K562 (cell line): ENCODE measurements at regions not wholly inside any gene's neighbourhood (a gene's known extent, or its start where the extent isn't known, plus 50 kb on each side); places are given as distances from the start of the nearest gene placed in this dataset.

Experiments
- ATAC-seq: fragments of 200-7000 bp; cut with Tn5 transposase; 3 replicates; pipeline ENCODE4 v1.9.1; 2020; ENCODE audit warnings: moderate library complexity
- BruUV-seq: library from RNA; stranded (reverse); fragments of 400-500 nt; replicated peaks from 2 replicates; lab custom pipeline; 2021; lab: Mats Ljungman, UMichigan
- CTCF ChIA-PET: fragments of 300-600 bp; formaldehyde crosslinking; extraction: SDS; loops from one replicate; lab custom pipeline; 2021; ENCODE audit warnings: low intra/inter-chr PET ratio; lab: Yijun Ruan, JAX
- POLR2A ChIA-PET: fragments of 300-600, 350-650 bp; sonication (Branson Sonifier 250); formaldehyde crosslinking; extraction: SDS; loops from one replicate; lab custom pipeline; 2021; ENCODE audit warnings: antibody characterized with exemption, inconsistent platforms; lab: Yijun Ruan, JAX
- DNase-seq, 4 experiments: peaks; one replicate each; pipeline versions ENCODE4 v3.0.0 to v3.0.0-alpha.2; 2011 to 2018; ENCODE audit warnings: low spot score in 3 of 4, mixed read lengths in 3 of 4; ENCODE audit errors: extremely low read depth in 1 of 4
- FAIRE-seq: peaks from 2 replicates; lab custom pipeline; 2011; peaks lifted over from hg19 to GRCh38; lab: Jason Lieb, UNC
- H2AFZ ChIP-seq: 2 replicates; pipeline ENCODE4 v1.6.0; 2011; ENCODE audit warnings: low read depth, low read length, control low read depth, inconsistent platforms
- H3K27ac ChIP-seq: fragments of 200-600 bp; 3 replicates; pipeline ENCODE4 v1.8.0; 2011; ENCODE audit warnings: low read depth, mild to moderate bottlenecking, control low read depth, inconsistent platforms, low read length, moderate library complexity, mixed read lengths; ENCODE audit errors: extremely low read depth
- H3K27me3 ChIP-seq, 2 experiments: fragments of 300-600 bp in 1 of 2; 2 replicates in 1 of 2; 3 replicates in 1 of 2; pipeline versions ENCODE4 v1.6.0 to v1.8.0; 2011; ENCODE audit warnings: inconsistent platforms in 2 of 2, low read length in 2 of 2, mild to moderate bottlenecking in 1 of 2, mixed read lengths in 1 of 2, moderate library complexity in 1 of 2; ENCODE audit not compliant: control insufficient read depth in 2 of 2, insufficient read depth in 2 of 2
- H3K36me3 ChIP-seq: fragments of 300-600 bp; 3 replicates; pipeline ENCODE4 v1.8.0; 2011; ENCODE audit warnings: mild to moderate bottlenecking, low read length, inconsistent platforms; ENCODE audit not compliant: control insufficient read depth, insufficient read depth
- H3K4me1 ChIP-seq, 2 experiments: fragments of 200-600 bp in 1 of 2; replicated peaks in 1 of 2; 2 replicates in 1 of 2; 3 replicates in 1 of 2; pipeline versions ENCODE4 v1.5.1 to v1.8.0; 2011; ENCODE audit warnings: inconsistent platforms in 2 of 2, low read length in 2 of 2, mild to moderate bottlenecking in 1 of 2, mixed read lengths in 1 of 2, moderate library complexity in 1 of 2; ENCODE audit not compliant: control insufficient read depth in 2 of 2, insufficient read depth in 2 of 2
- H3K4me2 ChIP-seq: 2 replicates; pipeline ENCODE4 v1.6.1; 2011; ENCODE audit warnings: low read length, control low read depth, inconsistent platforms, mixed read lengths; ENCODE audit not compliant: insufficient read depth
- H3K4me3 ChIP-seq: fragments of 200-600 bp; sonication (generic), shearing (Covaris generic); 2 replicates; pipeline ENCODE4 v1.5.1; 2016; ENCODE audit warnings: control low read depth, inconsistent platforms
- H3K79me2 ChIP-seq: fragments of 200-600 bp; 3 replicates; pipeline ENCODE4 v1.8.0; 2011; ENCODE audit warnings: low read length, inconsistent platforms; ENCODE audit not compliant: control insufficient read depth, insufficient read depth
- H3K9ac ChIP-seq, 2 experiments: 2 replicates each; pipeline versions ENCODE4 v1.6.0 to v1.6.1; 2011; ENCODE audit warnings: low read depth in 2 of 2, low read length in 2 of 2, control low read depth in 1 of 2, inconsistent platforms in 1 of 2, mild to moderate bottlenecking in 1 of 2, mixed read lengths in 1 of 2; ENCODE audit not compliant: insufficient read depth in 1 of 2
- H3K9me1 ChIP-seq: one replicate; pipeline ENCODE4 v1.6.0; 2011; ENCODE audit warnings: inconsistent platforms, mild to moderate bottlenecking, low read length, moderate library complexity; ENCODE audit not compliant: control insufficient read depth, insufficient read depth
- H3K9me3 ChIP-seq: replicated peaks from 2 replicates; pipeline ENCODE4 v1.5.1; 2011; ENCODE audit warnings: low read depth, low read length, inconsistent platforms; ENCODE audit not compliant: control insufficient read depth, insufficient read depth
- H4K20me1 ChIP-seq: replicated peaks from 2 replicates; pipeline ENCODE4 v1.6.1; 2011; ENCODE audit warnings: low read length, inconsistent platforms, mixed read lengths; ENCODE audit not compliant: control insufficient read depth, insufficient read depth
- ARNT ChIP-seq, 2 experiments: fragments of 450-650 bp; IDR thresholded peaks; 2 replicates each; pipeline ENCODE4 v1.6.1; 2016; ENCODE audit warnings: mild to moderate bottlenecking in 1 of 2
- CEBPG ChIP-seq, 3 experiments: fragments of 200-800 bp in 1 of 3; sonication (Bioruptor generic) in 1 of 3; sonication (generic) in 1 of 3; formaldehyde crosslinking in 1 of 3; IDR thresholded peaks in 2 of 3; conservative IDR thresholded peaks in 1 of 3; 2 replicates each; pipeline versions ENCODE4 v1.6.1 to v1.8.0; 2016 to 2022; ENCODE audit warnings: missing compliant biosample characterization in 2 of 3, missing genetic modification characterization in 2 of 3, mild to moderate bottlenecking in 1 of 3, missing genetic modification reagents in 1 of 3
- HSF4 ChIP-seq: fragments of 250-450 bp; sonication (Bioruptor Pico); IDR thresholded peaks from 2 replicates; pipeline ENCODE4 v2.1.2; 2022; ENCODE audit warnings: mild to moderate bottlenecking, moderate library complexity, borderline replicate concordance
- LCOR ChIP-seq: sonication (generic); formaldehyde crosslinking; IDR thresholded peaks from 2 replicates; pipeline ENCODE4 v1.8.0; 2022; ENCODE audit warnings: mild to moderate bottlenecking, missing genetic modification reagents
- MED1 ChIP-seq: sonication (generic); formaldehyde crosslinking; IDR thresholded peaks from 2 replicates; pipeline ENCODE4 v1.8.1; 2023; ENCODE audit warnings: missing genetic modification reagents, borderline replicate concordance
- MGA ChIP-seq: fragments of 450-650 bp; IDR thresholded peaks from 2 replicates; pipeline ENCODE4 v1.6.1; 2016; ENCODE audit warnings: mild to moderate bottlenecking, moderate library complexity
- NFE2 ChIP-seq: IDR thresholded peaks from 2 replicates; pipeline ENCODE4 v1.6.1; 2014; ENCODE audit warnings: antibody characterized with exemption, low read depth
- SMC3 ChIP-seq: conservative IDR thresholded peaks from 2 replicates; pipeline ENCODE4 v1.6.1; 2011; ENCODE audit warnings: low read depth, low read length, improper control_type of control experiment; ENCODE audit not compliant: insufficient read depth
- SRF ChIP-seq, 2 experiments: fragments of 250-450, 450-650 bp in 1 of 2; sonication (Bioruptor Pico) in 1 of 2; sonication (generic) in 1 of 2; formaldehyde crosslinking; IDR thresholded peaks; 2 replicates each; pipeline versions ENCODE4 v1.5.0 to v1.5.1; 2020 to 2022; ENCODE audit warnings: mild to moderate bottlenecking in 1 of 2, missing genetic modification reagents in 1 of 2
- SRSF9 ChIP-seq: fragments of 200-400 bp; formaldehyde crosslinking; IDR thresholded peaks from 2 replicates; pipeline ENCODE4 v1.6.1; 2017; ENCODE audit warnings: low read depth, low read length, borderline replicate concordance
- ZBED1 ChIP-seq: IDR thresholded peaks from 2 replicates; pipeline ENCODE4 v1.6.1; 2014
- ZNF197 ChIP-seq: fragments of 200-800 bp; sonication (Bioruptor generic); IDR thresholded peaks from 2 replicates; pipeline ENCODE4 v1.6.1; 2016; ENCODE audit warnings: low read depth, missing genetic modification characterization, missing compliant biosample characterization
- ZNF699 ChIP-seq: fragments of 250-450 bp; sonication (Bioruptor Pico); IDR thresholded peaks from 2 replicates; pipeline ENCODE4 v1.8.0; 2021; ENCODE audit warnings: mild to moderate bottlenecking, moderate library complexity; ENCODE audit not compliant: insufficient replicate concordance
- in situ Hi-C: fragments of 300-500 bp; cut with MboI; formaldehyde crosslinking; loops from 4 replicates; pipeline ENCODE4 v1.15.0; 2018; ENCODE audit warnings: inconsistent platforms, mixed read lengths
- intact Hi-C: fragments of 100-400 bp; cut with micrococcal nuclease; formaldehyde crosslinking; loops from 2 replicates; pipeline ENCODE4 v1.14.2; 2022

- Histone ChIP-seq H3K4me1 (no peaks in the 10 kb centered on the region), H3K4me3 (no peak overlapping the region), H2AFZ (no peak overlapping the region), H3K79me2 (no peaks in the 10 kb centered on the region), H3K4me2 (no peak overlapping the region), H4K20me1 (no peaks in the 10 kb centered on the region), H3K36me3 (no peaks in the 10 kb centered on the region), H3K9ac (no peak overlapping the region), H3K27me3 (no peaks in the 10 kb centered on the region), H3K9me3 (no peaks in the 10 kb centered on the region), H3K27ac (no peak overlapping the region), H3K9me1 (no peaks in the 10 kb centered on the region)
- ATAC-seq (no peak), FAIRE-seq (no peak), DNase-seq (no peak)
- POLR2A ChIA-PET = no interaction called here
- CTCF ChIA-PET = no interaction called here
- in situ Hi-C loops = loop anchor here (25.0 kb wide), 1 partner anchor 1086 kb away; no protein-coding TSS in a partner anchor
- intact Hi-C loops = no loop called here
- BruUV-seq = no TSS peak
- no peak for TF ChIP-seq ZBED1
- TF ChIP-seq SRF (CRISPR knock-in tag; IDR thresholded peaks at IDR 0.05) = no peak
- no peak for TF ChIP-seq HSF4
- no peak for TF ChIP-seq NFE2
- no peak for TF ChIP-seq SMC3
- TF ChIP-seq MED1 (CRISPR knock-in tag) = no peak
- TF ChIP-seq MGA = no peak
- TF ChIP-seq LCOR (CRISPR knock-in tag) = no peak
- TF ChIP-seq ZNF699 = no peak
- no peak for TF ChIP-seq ARNT (IDR thresholded peaks at IDR 0.05)
- TF ChIP-seq ZNF197 (CRISPR knock-in tag) = no peak
- TF ChIP-seq CEBPG (CRISPR knock-in tag; IDR thresholded peaks at IDR 0.05) = no peak
- no peak for TF ChIP-seq CEBPG (tag; conservative IDR thresholded peaks at IDR 0.05 in 1 of 2, IDR thresholded peaks at IDR 0.05 in 1 of 2)
- TF ChIP-seq SRSF9 = no peak
These were observed 299.0 kb downstream of the FBXO15 start for GRCh38 chr18:73848656-73849055.
